HG02610 (cell line): ENCODE measurements at regions not wholly inside any gene's neighbourhood (a gene's known extent, or its start where the extent isn't known, plus 50 kb on each side); places are given as distances from the start of the nearest gene placed in this dataset.
"Not testable (repeated sequence)": the region's sequence is repeated elsewhere in the genome, so short reads cannot be mapped to it uniquely, and the experiment has no call there.

ENCODE experiments used
- ATAC-seq: cut with Tn5 transposase; IDR thresholded peaks from one replicate; pipeline ENCODE4 v1.9.1; 2021; ENCODE audit warnings: mild to moderate bottlenecking, moderate library complexity; ENCODE audit not compliant: unreplicated experiment

DNA sequence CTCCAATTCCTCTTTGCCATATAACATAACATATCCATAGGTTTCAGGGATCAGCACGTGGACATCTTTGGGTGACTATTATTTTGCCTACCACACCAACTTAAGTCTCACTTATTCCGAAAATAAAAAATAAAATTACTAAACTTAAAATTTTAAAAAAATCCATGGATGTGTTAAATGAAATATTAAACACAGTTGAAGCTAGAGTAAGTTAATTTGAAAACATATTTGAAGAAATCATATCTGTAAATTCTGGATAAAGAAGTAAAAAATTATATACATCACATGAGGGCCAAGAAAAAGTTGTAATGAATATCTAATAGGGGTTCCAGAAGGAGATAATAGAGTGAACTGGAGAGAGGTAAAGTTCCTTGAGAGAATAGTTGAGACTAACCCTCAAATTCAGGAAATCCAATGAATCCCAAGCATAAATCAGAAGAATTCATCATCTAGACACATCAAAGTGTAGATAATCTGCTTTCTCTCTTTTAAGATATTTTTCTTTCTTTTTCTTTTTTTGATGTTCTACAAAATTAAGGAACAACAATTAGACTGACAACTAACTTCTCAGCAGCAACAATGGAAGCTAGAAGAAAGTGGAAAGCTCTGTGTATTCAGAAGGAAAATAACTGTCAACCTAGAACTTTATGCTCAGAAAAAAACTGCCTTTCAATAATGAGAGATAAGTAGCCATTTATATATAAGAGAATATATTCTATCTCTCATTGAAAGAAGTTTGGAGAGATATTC lies 147.4 kb downstream of the ABHD5 start:
- no peak for ATAC-seq

DNA sequence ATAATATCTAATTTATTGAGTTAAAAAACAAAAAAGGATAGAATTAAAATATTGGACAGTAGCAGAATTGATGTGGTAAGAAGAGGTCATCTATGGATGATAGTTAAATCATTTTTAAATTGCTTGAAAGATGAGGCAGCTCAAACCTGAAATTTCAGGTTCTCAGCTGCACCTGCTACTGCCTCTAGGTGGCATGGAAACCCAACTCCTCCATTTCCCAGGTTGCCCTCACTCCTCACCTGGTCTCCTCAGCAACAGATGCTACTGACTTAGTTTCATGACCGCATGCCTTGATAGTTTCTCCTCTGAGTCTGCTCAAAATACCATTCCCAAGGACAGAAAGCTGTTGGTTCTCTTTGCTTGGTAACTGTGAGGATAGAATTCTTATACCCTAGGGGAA lies 148.1 kb downstream of the ABHD5 start:
- ATAC-seq = no peak

DNA sequence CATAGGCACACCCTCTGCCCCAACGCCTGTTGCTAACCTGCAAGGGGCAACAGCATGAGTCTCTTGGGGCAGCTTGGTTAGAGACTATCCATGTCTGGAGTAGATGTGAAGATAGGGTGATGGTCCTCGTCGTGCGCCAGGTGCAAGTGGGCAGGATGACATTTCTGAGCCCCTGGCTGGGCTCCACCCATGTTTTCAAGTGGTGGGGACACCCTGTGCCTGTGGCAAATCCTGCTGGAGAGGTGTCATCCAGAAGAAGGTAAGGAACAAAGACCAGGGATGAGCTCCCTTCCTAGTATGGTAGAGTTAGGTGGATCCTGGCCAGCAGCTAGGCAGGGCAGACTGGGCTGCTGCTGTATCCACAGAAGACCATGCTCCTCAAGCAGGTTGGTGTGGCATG lies 152.6 kb downstream of the ABHD5 start:
- ATAC-seq = no peak

DNA sequence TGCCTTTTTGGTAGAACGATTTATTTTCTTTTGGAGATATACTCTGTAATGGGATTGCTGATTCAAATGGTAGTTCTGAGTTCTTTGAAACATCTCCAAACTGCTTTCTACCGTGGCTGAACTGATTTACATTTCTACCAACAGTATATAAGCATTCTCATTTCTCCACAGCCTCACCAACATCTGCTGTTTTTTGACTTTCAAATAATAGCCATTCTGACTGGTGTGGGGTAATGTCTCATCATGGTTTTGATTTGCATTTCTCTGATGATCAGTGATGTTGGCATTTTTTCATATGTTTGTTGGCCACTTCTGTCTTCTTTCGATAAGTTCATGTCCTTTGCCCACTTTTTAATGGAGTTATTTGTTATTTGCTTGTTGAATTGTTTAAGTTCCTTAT lies 154.0 kb downstream of the ABHD5 start:
- ATAC-seq = no peak

DNA sequence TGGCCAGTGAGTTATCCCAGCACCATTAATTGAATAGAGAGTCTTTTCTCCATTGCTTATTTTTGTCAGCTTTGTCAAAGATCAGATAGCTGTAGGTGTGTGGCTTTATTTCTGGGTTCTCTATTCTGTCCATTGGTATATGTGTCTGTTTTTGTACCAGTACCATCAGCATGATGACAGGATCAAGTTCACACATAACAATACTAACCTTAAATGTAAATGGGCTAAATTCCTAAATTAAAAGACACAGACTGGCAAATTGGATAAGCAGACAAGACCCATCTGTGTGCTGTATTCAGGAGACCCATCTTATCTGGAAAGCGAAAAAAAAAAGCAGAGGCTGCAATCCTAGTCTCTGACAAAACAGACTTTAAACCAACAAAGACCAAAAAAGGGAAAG lies 154.8 kb downstream of the ABHD5 start:
- not testable (repeated sequence) for ATAC-seq

DNA sequence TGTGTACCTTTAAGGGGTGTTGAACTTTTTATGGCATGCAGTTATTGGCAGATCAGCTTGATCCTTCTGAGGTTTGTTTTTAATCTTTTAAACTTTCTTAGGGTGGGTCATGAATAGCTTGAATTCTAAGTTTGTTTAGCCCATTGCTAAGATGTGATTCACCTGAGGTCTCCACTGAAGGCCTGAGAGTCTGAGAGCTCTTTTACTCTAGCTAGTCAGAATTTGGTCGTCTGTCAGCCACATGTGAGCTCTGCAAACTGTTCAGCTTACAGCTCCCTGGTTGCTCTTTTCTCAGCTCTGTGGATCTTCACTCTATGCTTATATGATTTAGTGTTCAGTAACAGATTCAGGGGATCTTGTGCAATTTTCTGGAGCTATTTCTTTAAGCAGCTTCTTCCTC lies 161.3 kb downstream of the ABHD5 start:
- no peak for ATAC-seq

DNA sequence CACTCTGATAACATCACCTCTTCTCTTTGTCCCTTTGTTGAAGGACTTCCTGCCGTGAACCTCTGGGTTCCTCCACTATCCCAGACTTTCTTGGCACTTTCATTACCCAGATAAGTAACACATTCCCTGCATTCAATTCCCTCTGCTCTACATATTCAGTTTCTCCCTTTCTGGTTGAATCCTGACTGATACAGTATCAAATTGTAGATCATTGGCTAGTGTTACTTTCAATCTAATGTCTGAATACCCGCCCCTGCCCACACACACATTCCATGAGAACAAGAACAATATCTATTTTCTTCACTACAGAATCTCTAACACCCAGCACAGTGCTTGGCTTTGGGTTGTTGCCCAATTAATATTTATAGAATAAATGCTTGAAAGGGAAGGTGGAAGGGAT lies 163.5 kb downstream of the ABHD5 start:
- no peak for ATAC-seq

DNA sequence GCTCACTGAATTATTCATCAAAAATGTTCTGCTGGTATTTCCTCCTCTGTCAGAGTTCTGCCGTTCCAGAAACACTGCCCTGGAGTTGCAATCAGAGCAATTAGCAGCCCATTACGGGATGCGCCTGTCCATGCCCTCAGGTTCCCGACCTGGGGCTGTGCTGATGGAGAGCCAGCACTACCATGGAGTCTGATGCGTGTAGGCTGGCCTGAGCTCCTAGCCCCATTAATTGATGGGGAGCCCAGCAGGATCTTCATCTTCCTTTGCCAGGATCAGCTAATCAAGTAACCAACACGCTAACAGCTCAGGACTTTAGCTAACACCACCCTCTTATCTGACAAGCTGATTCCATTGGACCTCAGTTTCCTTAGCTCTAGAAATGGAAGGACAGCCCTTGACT lies 164.2 kb downstream of the ABHD5 start:
- ATAC-seq = no peak

DNA sequence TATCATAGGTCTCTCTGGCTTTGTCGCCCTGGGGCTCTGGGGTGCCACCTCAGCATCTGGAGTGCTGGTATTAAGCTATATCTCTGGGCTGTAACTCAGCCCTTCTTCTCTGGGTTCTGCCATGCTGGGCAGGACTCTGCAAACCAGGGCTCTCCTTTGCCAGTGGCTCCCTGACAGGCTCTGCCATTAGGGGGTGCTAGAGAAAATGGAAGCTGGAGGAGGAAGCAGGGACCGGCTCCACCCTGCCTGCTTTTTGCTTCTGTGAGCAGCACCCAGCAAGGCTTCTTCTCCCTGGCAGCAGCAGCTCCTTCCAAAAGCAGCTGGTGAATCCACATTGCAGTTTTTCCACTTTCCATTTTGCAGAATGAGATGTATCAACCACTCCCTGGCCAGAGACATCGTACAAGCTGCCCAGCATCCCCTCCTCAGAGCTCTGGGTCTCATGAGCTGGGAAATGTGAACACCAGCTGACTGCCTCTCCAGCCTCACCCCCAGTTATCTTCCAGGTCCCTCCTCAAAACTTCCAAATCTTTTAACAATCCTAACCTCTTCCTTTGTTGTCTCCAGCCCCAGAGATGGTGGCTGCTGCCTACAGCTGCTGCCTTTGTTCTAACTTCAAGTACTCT lies 165.0 kb downstream of the ABHD5 start:
- peak; percentile 55 for ATAC-seq

DNA sequence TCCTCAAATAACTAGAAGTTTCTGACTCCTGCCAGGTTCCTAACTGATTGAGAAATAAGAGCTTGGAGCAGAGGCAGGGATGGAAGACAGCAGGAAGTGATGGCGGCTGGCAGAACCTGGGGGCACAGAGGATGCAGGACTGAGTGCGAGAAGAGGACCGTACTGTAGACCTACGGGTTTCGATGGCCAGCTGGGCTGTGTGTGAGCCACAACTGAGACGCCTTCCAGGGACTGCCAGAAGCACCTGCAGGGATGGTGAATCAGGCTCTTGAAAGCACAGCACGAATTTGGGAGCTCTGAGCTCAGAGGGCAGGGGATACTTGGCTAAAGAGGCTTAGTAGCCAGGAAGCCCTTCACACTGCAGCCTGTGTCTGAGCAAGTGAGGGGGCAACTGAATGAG lies 165.6 kb downstream of the ABHD5 start:
- ATAC-seq = no peak

DNA sequence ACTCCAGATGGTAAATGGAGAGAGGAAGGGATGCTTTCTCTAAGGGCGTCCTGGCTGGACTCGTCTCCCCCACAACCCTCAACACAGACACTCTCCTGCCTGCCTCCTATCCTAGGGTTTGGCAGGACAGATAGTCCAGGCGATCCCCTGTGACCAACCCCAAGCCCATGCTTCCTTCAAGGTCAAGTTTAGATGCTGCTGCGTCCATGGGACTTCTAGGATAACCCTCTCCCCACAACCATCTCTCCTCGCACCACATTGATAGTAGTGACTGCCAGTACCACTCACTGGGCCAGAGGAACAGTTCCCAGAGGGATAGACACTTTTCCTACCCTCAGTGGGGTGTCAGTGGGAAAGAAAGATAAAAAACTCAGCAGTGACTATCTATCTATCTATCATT lies 166.0 kb downstream of the ABHD5 start:
- ATAC-seq = no peak

DNA sequence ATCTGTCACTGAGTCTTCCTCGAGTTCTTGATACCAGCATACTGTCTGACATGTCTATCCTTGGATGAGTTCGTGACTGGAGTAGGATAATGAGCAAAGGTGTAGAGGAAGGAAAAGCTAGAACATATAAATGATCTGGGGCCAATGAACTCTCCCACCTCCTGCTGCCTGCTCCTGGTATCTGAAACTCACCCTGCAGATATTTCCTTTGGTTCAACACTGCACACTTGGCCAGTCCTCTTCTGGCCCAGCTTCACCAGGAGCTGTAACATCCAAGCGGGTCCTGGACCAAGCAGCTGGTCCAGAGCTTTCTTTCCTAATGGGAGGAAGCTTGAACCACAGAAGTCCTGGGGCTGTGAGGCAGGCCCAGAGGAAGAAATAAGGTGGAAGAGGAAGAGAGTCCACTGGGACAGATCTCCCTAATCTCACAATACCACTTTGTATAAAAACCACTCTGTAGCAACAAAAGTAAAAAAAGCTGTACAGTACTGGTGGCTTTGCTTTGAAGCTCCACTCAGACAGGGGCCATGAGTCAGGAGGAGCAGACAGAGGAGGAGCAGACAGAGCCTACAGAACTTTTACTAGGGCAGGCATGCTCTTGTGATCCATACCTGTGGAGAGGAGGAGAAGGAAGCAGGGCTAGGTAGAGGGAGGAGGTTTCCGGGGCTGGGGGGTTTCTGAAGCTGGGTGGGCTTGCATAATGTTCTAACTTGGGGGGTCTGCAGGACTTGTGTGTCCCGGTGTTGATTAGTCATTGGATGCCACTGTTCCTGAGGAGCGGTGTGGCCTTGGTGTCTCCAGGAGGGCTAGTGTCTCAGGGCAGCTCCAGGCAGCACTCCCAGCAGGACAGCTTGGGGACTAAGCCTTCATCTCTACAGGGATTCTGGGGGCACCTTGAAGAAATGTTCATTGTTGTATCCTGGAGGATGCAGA lies 166.9 kb downstream of the ABHD5 start:
- ATAC-seq = no peak

DNA sequence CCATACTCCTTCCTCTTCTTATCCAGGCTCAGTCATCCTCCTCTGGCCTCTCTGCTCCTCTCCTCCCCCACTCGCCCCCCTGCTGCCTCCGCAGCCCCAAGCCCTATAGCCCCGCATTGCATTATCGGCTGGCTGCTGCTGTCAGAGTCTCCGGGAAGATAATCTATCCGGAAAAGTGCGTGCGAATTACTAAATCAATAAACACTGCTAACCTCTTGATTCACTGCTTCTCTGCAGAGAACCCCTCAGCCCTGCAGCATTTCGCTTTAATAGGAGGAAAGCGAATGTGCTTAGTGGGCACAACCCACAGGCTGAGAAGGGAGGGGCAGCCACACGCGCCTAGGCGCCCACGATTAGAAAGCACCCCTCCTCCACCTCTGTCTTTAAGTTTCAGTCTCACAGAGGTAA lies 167.6 kb downstream of the ABHD5 start:
- no peak for ATAC-seq

DNA sequence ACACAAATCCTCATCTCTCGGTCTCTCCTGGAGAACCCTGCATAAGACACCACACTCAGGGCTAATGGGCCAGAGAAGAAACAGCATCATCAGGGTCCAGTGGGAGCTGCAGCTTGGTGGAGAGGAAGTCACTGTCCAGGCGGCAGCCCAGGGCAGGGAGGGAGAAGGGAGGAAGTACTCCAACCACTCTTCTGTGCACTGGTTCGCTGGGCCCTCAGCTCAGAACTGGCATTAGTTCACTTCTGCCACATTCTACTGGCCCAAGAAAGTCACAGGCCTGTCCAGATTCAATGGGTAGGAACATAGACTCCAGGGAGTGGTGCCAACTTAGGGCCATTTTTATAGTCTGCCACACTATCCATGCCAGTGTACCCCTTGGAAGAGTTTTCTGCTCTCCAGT lies 169.0 kb downstream of the ABHD5 start:
- no peak for ATAC-seq

DNA sequence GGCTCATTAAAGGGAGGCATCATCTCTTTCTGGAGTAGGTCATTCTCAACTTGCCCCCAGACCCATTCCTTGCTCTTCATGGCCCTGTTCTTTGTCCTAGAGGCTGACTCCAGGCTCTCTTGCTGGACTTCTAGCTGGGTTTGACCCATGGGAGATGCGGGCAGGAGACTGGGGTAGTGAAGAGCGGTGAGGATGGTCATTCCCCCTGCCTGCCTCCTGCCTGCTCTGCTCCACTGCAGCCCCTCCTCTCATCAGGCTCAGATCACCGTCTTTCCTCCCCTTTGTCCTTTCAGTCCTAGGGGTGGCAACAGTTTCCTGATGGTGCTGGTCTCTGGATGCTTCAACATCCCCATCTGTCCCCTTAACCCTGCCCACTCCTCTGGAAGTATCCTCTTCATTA lies 170.9 kb downstream of the ABHD5 start:
- ATAC-seq = no peak

DNA sequence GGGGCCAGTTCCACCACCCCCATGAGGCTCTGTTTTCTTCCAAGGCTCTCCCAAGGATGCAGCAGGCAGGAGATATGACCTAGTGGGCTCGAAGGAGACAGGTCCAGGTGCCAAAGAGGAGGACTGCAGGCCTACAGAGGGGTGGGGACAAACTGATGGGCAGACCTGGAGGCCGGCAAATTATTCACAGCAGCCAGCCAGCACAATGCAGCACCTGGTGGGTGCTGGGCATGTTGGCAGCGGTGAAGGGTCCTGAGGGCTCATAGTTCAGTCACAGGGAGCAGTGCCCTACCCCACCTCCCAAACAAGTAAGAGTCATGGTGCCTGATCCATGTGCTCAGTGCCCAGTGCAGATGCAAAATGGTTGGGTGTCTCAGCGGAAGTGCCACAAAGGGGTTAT lies 171.7 kb downstream of the ABHD5 start:
- ATAC-seq = no peak

DNA sequence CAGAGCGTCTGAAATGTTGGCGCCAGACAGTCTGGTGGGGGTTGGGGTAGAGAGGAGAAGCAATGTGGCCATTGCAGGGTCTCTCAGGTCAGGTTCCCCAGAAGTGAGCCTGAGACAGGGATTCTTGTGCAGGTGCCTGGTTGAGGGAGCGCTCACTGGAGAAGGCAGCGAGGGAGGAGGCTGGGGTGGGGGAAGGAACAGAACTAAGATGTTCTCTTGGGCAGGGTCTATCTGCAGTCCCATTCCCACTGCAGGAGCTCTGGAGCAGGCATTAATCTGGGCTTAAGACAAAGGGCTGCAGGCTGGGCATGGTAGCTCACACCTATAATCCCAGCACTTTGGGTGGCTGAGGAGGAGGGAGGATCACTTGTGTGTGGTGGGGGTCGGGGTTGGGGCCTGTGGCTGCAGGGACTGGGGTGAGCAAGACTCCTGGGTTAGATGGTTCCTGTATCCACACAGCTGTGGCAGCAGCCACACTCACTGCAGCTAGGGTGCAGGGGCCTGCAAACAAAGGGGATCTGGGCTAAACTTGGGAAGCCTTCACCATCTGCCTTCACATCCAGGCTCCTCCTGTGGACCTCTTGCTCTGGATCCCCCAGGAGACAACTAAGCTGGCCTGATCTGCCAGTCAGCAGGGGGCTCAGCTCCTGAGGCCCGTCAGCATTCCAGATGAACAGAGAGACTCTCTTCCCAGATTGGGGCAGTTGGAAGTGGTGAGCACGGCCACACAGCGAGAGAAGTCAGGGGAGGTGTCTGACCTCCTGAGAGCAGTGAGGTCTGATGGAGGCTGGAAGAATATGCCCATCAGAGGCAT lies 172.5 kb downstream of the ABHD5 start:
- ATAC-seq = no peak

DNA sequence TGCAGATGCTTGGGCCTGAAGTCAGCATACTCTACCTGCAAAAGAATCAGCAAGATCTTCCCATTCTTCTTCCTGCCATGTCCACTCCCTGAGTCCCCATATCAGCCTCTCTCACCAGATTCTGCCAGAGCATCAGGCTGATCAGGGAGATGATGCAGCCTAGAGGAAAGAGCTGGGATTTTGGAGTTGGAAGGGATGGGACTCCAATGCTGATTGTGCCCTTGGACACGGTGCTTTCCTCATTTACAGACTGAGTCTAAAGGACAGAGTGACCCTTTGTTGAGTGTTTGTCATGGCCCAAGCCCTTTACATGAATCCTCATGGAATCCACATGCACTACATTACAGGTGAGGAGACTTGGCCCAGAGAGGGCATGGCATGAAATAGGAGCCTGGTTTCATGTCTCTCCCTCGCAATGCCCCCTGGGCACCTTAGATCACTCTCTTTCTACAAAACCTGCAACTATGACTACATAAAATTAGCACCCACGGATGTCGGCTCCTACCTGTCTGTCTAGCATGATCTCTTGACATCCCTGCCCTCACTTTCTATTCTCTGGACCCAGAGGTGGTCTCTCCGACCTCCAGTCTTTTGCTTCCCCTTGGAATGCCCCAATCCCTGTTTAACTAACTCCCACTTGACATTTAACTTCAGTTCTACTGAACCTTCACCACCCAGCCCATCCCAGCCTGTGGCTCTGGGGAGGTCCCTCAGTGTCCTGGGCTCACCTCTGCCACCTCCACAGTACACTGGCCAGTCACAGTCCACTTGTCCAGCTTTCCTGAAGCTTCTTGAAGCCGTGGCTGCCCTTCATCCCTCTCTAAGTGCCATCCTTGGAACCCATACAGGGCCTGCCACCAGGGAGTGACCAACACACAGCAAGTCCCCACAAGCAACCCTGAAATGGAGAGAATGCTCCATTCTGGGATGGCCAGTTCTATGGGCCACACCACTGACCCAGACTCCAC lies 173.5 kb downstream of the ABHD5 start:
- ATAC-seq = no peak

DNA sequence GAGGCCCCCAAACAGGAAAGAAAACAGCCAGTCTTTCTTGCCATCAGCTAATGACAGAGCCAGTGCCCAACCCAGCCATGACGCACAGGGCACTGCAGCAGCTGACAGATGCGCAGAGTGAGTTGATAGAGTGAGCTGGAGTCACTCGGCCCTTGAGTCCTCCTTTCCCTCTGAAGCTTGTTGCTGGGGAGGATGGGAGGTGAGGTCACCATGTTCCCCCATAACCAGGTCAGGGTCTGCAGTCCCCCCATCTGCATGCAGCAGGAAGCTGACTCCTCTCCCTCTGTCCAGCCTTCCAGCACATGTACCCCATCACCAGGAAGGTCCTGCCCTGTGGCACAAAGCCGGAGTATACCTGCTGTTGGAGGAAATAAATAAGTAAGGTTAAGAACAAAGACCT lies 174.6 kb downstream of the ABHD5 start:
- no peak for ATAC-seq
